CD4-positive, alpha-beta T cell (primary cell): ENCODE measurements at regions not wholly inside any gene's neighbourhood (a gene's known extent, or its start where the extent isn't known, plus 50 kb on each side); places are given as distances from the start of the nearest gene placed in this dataset.

Experiments
- ATAC-seq: fragments of 200-7000 bp; cut with Tn5 transposase; one replicate; pipeline ENCODE4 v1.10.0; 2022; ENCODE audit warnings: mild to moderate bottlenecking; ENCODE audit not compliant: poor library complexity
- CTCF ChIA-PET: fragments of 350-600 bp; sonication (Branson Sonifier 250); formaldehyde crosslinking; loops from one replicate; lab custom pipeline; 2021; ENCODE audit warnings: antibody characterized with exemption, inconsistent platforms; lab: Charles Lee
- POLR2A ChIA-PET: fragments of 350-600 bp; sonication (Branson Sonifier 250); formaldehyde crosslinking; loops from one replicate; lab custom pipeline; 2021; ENCODE audit warnings: antibody characterized with exemption, inconsistent platforms; lab: Charles Lee
- DNase-seq, 14 experiments: peaks; one replicate each; pipeline ENCODE4 v3.0.0-alpha.2; 2013 to 2020; ENCODE audit warnings: mixed read lengths in 2 of 14
- H3K27ac ChIP-seq, 2 donors: one replicate each; pipeline versions ENCODE4 v1.5.1 to v1.7.0; 2013; ENCODE audit warnings: low read length in 2 of 2, low read depth in 1 of 2, mild to moderate bottlenecking in 1 of 2
- H3K27me3 ChIP-seq, 2 experiments: 1 replicate in 1 of 2; 2 replicates in 1 of 2; pipeline versions ENCODE4 v1.6.1 to v1.7.0; 2013; ENCODE audit warnings: low read length in 2 of 2, control low read depth in 1 of 2, mild to moderate bottlenecking in 1 of 2, moderate library complexity in 1 of 2; ENCODE audit not compliant: insufficient read depth in 2 of 2, control insufficient read depth in 1 of 2
- H3K36me3 ChIP-seq: one replicate; pipeline ENCODE4 v1.6.1; 2013; ENCODE audit warnings: low read length, control low read depth; ENCODE audit not compliant: insufficient read depth
- H3K4me1 ChIP-seq: one replicate; pipeline ENCODE4 v1.6.1; 2013; ENCODE audit warnings: low read length, control low read depth; ENCODE audit not compliant: insufficient read depth
- H3K4me3 ChIP-seq: one replicate; pipeline ENCODE4 v1.5.1; 2013; ENCODE audit warnings: mild to moderate bottlenecking, low read length, moderate library complexity
- H3K9me3 ChIP-seq, 2 experiments: 1 replicate in 1 of 2; 2 replicates in 1 of 2; pipeline versions ENCODE4 v1.6.1 to v1.7.0; 2013; ENCODE audit warnings: low read length in 2 of 2, mild to moderate bottlenecking in 2 of 2, control low read depth in 1 of 2, moderate library complexity in 1 of 2; ENCODE audit not compliant: control insufficient read depth in 1 of 2, insufficient read depth in 1 of 2
- H3K27ac Mint-ChIP-seq: one replicate; pipeline ENCODE4 v1.8.0; 2020; ENCODE audit warnings: mixed read lengths
- H3K27me3 Mint-ChIP-seq: one replicate; pipeline ENCODE4 v1.8.0; 2021; ENCODE audit warnings: mixed read lengths
- H3K36me3 Mint-ChIP-seq: one replicate; pipeline ENCODE4 v1.8.0; 2021; ENCODE audit warnings: low read depth, mixed read lengths
- H3K4me1 Mint-ChIP-seq: one replicate; pipeline ENCODE4 v1.8.0; 2021; ENCODE audit warnings: low read depth, mixed read lengths
- H3K4me3 Mint-ChIP-seq: one replicate; pipeline ENCODE4 v1.8.0; 2020; ENCODE audit warnings: mild to moderate bottlenecking, mixed read lengths
- H3K9me3 Mint-ChIP-seq: one replicate; pipeline ENCODE4 v1.8.0; 2020; ENCODE audit warnings: mixed read lengths
- intact Hi-C, 2 experiments: fragments of 100-400 bp; cut with DNase I in 1 of 2; cut with micrococcal nuclease in 1 of 2; formaldehyde crosslinking; loops; one replicate each; pipeline versions ENCODE4 v1.15.1 to v1.9.0; 2023 to 2025; cut with DNase I, micrococcal nuclease
- TF ChIP-seq, protein P1 (sequence below): fragments of 200-600 bp; IDR thresholded peaks from one replicate; pipeline ENCODE4 v1.8.0; 2022; ENCODE audit warnings: antibody characterized with exemption, mild to moderate bottlenecking

DNA sequence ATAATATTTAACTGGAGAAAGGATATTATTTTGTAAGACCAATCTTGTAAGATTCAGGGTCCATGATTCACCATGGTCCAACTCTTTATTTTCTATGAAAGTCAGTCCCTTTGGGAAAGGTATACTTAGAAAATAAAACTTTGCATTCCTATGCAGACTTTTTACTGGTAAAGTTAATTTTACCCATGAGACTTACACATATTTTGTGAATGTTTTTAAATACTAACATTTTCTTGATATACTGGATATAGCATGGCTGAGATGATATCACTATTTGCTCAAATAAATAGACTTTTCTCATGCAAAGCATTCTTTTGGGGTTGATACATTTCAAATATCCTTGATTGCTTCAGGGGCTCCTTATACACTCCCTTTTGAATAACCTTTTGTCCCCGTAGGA is 512.1 kb downstream of the MAN2A1 start:
- Histone ChIP-seq H3K36me3 (no peaks in the 10 kb centered on the region), H3K4me3 (no peak overlapping the region), H3K9me3 (peaks cover 0 to 3% of the 10 kb centered on the region in 2 experiments), H3K27ac (no peak overlapping the region), H3K27me3 (no peaks in the 10 kb centered on the region), H3K4me1 (no peaks in the 10 kb centered on the region)
- DNase-seq (no peak), ATAC-seq (no peak)
- CTCF ChIA-PET: no interaction called here
- H3K9me3 Mint-ChIP-seq: no peaks in the 10 kb centered on the region
- TF ChIP-seq, protein P1, sequence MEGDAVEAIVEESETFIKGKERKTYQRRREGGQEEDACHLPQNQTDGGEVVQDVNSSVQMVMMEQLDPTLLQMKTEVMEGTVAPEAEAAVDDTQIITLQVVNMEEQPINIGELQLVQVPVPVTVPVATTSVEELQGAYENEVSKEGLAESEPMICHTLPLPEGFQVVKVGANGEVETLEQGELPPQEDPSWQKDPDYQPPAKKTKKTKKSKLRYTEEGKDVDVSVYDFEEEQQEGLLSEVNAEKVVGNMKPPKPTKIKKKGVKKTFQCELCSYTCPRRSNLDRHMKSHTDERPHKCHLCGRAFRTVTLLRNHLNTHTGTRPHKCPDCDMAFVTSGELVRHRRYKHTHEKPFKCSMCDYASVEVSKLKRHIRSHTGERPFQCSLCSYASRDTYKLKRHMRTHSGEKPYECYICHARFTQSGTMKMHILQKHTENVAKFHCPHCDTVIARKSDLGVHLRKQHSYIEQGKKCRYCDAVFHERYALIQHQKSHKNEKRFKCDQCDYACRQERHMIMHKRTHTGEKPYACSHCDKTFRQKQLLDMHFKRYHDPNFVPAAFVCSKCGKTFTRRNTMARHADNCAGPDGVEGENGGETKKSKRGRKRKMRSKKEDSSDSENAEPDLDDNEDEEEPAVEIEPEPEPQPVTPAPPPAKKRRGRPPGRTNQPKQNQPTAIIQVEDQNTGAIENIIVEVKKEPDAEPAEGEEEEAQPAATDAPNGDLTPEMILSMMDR: no peak
- POLR2A ChIA-PET: no interaction called here
- H3K4me1 Mint-ChIP-seq: no peaks in the 10 kb centered on the region
- intact Hi-C loops: no loop called here
- no peak overlapping the region for H3K27ac Mint-ChIP-seq
- H3K27me3 Mint-ChIP-seq: no peaks in the 10 kb centered on the region
- H3K36me3 Mint-ChIP-seq: no peaks in the 10 kb centered on the region
- H3K4me3 Mint-ChIP-seq: no peak overlapping the region

DNA sequence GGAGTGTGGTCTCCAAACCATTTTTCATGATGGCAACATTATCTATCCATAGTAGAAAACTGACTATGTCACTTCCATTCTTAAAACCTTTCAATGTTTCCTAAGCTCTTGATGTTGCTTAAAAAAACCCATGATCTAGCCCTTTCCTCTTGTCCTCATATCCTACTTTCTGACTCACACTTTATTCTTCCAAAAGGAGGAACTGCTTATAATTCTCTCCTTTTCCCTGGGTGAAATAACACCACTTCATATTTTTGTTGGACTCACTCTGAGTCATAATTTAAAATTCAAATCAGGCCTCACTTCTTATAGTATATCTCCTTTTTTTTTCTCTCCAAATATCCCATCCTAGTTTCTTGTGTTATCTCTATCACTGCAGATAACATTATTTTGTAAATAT is 513.9 kb downstream of the MAN2A1 start:
- H3K9me3 ChIP-seq: peaks cover 0 to 1% of the 10 kb centered on the region in 2 experiments
- DNase-seq: no peak

DNA sequence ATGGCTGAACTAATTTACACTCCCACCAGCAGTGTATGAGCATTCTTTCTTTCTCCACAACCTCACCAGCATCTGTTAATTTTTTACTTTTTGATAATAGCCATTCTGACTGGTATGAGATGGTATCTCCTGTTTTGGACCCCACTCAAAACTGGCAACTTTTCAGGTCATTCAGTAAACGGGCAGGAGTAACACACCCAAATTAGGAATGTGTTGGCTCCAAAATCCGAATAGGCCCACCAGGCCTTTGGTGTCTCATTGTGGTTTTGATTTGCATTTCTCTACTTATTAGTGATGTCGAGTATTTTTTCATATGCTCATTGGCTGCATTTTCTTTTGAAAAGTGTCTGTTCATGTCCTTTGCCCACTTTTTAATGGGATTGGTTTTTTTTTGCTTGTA is 517.1 kb downstream of the TMEM232 start:
- no peaks in the 10 kb centered on the region for H3K9me3 ChIP-seq
- H3K9me3 Mint-ChIP-seq: peaks cover 9% of the 10 kb centered on the region
- no peaks in the 10 kb centered on the region for H3K27me3 ChIP-seq
- H3K27ac Mint-ChIP-seq: no peak overlapping the region
- intact Hi-C loops: no loop called here
- H3K36me3 ChIP-seq: no peaks in the 10 kb centered on the region
- H3K27me3 Mint-ChIP-seq: no peaks in the 10 kb centered on the region
- H3K27ac ChIP-seq: no peak overlapping the region
- TF ChIP-seq, protein P1: no peak
- CTCF ChIA-PET: no interaction called here
- no peaks in the 10 kb centered on the region for H3K36me3 Mint-ChIP-seq
- no peaks in the 10 kb centered on the region for H3K4me1 Mint-ChIP-seq
- POLR2A ChIA-PET: no interaction called here
- H3K4me3 ChIP-seq: no peak overlapping the region
- H3K4me3 Mint-ChIP-seq: no peak overlapping the region
- DNase-seq (no peak), ATAC-seq (no peak)
- no peaks in the 10 kb centered on the region for H3K4me1 ChIP-seq

More for the DNA sequence above, 513.9 kb downstream of the MAN2A1 start:
- no peak overlapping the region for H3K27ac Mint-ChIP-seq
- H3K27ac ChIP-seq: no peak overlapping the region
- no peak for ATAC-seq
- H3K36me3 ChIP-seq: no peaks in the 10 kb centered on the region
- CTCF ChIA-PET: no interaction called here
- intact Hi-C loops: no loop called here
- H3K36me3 Mint-ChIP-seq: no peaks in the 10 kb centered on the region
- H3K27me3 Mint-ChIP-seq: no peaks in the 10 kb centered on the region
- H3K4me3 ChIP-seq: no peak overlapping the region
- no peak overlapping the region for H3K4me3 Mint-ChIP-seq
- no peaks in the 10 kb centered on the region for H3K9me3 Mint-ChIP-seq
- TF ChIP-seq, protein P1: no peak
- no peaks in the 10 kb centered on the region for H3K4me1 Mint-ChIP-seq
- POLR2A ChIA-PET: interaction anchor here (0.6 kb wide), 1 partner anchor 419 kb away, joined by 3 read pairs; no protein-coding TSS in a partner anchor
- H3K27me3 ChIP-seq: no peaks in the 10 kb centered on the region
- H3K4me1 ChIP-seq: no peaks in the 10 kb centered on the region
